A673 (cell line): ENCODE measurements at regions not wholly inside any gene's neighbourhood (a gene's known extent, or its start where the extent isn't known, plus 50 kb on each side); places are given as distances from the start of the nearest gene placed in this dataset.
"Not testable (repeated sequence)": the region's sequence is repeated elsewhere in the genome, so short reads cannot be mapped to it uniquely, and the experiment has no call there.

Experiments used
- EZH2 ChIP-seq: fragments of 200-600 bp; sonication (generic); IDR thresholded peaks from 2 replicates; pipeline ENCODE4 v1.6.1; 2017; ENCODE audit warnings: borderline replicate concordance, low read depth, mild to moderate bottlenecking, mixed read lengths, antibody characterized with exemption, low read length; ENCODE audit not compliant: poor library complexity, severe bottlenecking
- TF ChIP-seq, protein P1 (sequence below): fragments of 300-800, 200-600 bp; sonication (generic); conservative IDR thresholded peaks from 2 replicates; pipeline ENCODE4 v1.5.1; 2017; ENCODE audit warnings: low read depth, mild to moderate bottlenecking, antibody characterized with exemption, low read length, moderate library complexity, mixed read lengths

- TF ChIP-seq, protein P1, sequence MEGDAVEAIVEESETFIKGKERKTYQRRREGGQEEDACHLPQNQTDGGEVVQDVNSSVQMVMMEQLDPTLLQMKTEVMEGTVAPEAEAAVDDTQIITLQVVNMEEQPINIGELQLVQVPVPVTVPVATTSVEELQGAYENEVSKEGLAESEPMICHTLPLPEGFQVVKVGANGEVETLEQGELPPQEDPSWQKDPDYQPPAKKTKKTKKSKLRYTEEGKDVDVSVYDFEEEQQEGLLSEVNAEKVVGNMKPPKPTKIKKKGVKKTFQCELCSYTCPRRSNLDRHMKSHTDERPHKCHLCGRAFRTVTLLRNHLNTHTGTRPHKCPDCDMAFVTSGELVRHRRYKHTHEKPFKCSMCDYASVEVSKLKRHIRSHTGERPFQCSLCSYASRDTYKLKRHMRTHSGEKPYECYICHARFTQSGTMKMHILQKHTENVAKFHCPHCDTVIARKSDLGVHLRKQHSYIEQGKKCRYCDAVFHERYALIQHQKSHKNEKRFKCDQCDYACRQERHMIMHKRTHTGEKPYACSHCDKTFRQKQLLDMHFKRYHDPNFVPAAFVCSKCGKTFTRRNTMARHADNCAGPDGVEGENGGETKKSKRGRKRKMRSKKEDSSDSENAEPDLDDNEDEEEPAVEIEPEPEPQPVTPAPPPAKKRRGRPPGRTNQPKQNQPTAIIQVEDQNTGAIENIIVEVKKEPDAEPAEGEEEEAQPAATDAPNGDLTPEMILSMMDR = not testable (repeated sequence)
- not testable (repeated sequence) for TF ChIP-seq EZH2
Observed at GRCh38 chr22:48401523-48401922, 1426.2 kb downstream of the BRD1 start.
